HCT116 (cell line): ENCODE measurements at regions not wholly inside any gene's neighbourhood (a gene's known extent, or its start where the extent isn't known, plus 50 kb on each side); places are given as distances from the start of the nearest gene placed in this dataset.

Experiments
- ATAC-seq: fragments of 200-7000 bp; cut with Tn5 transposase; 2 replicates; pipeline ENCODE4 v1.9.1; 2020; ENCODE audit warnings: mild to moderate bottlenecking, moderate library complexity
- BruUV-seq: library from RNA; stranded (reverse); fragments of 400-500 nt; replicated peaks from 2 replicates; lab custom pipeline; 2021; lab: Mats Ljungman, UMichigan
- CTCF ChIA-PET: fragments of 300-600 bp; sonication (Branson Sonifier 250); formaldehyde crosslinking; loops from one replicate; lab custom pipeline; 2021; ENCODE audit warnings: antibody characterized with exemption; lab: Charles Lee
- POLR2A ChIA-PET: fragments of 300-600, 350-600 bp; sonication (Branson Sonifier 250); formaldehyde crosslinking; loops from one replicate; lab custom pipeline; 2021; ENCODE audit warnings: antibody characterized with exemption; lab: Charles Lee
- RAD21 ChIA-PET, 2 experiments: fragments of 300-600 bp; sonication (Branson Sonifier 250); formaldehyde crosslinking; loops; one replicate each; lab custom pipeline; 2023; ENCODE audit warnings: low total read pairs in 2 of 2; ENCODE audit not compliant: uncharacterized antibody in 2 of 2, unreplicated experiment in 2 of 2, low non-redundant PET in 1 of 2; lab: Charles Lee
- DNase-seq: peaks from one replicate; pipeline ENCODE4 v3.0.0-alpha.2; 2010; ENCODE audit warnings: low read depth, low spot score
- H2AFZ ChIP-seq: fragments of 200-600 bp; shearing (Covaris generic), sonication (generic); 2 replicates; pipeline ENCODE4 v1.6.1; 2017; ENCODE audit warnings: low read depth, mixed run types, mixed read lengths, antibody characterized with exemption, low read length; ENCODE audit not compliant: poor library complexity, severe bottlenecking
- H3K27ac ChIP-seq: 2 replicates; pipeline ENCODE4 v1.5.1; 2012; ENCODE audit warnings: low read depth, low read length
- H3K27me3 ChIP-seq: fragments of 200-600 bp; sonication (generic); 2 replicates; pipeline ENCODE4 v1.6.1; 2016; ENCODE audit warnings: mixed run types, low read length, mixed read lengths; ENCODE audit not compliant: insufficient read depth
- H3K36me3 ChIP-seq, 2 experiments: fragments of 200-500 bp in 1 of 2; fragments of 200-600 bp in 1 of 2; sonication (Bioruptor generic) in 1 of 2; sonication (generic) in 1 of 2; 2 replicates each; pipeline versions ENCODE4 v1.5.1 to v1.6.1; 2014 to 2016; ENCODE audit warnings: low read length in 2 of 2, inconsistent platforms in 1 of 2, mixed read lengths in 1 of 2, mixed run types in 1 of 2; ENCODE audit not compliant: insufficient read depth in 2 of 2, control insufficient read depth in 1 of 2
- H3K4me1 ChIP-seq, 2 experiments: fragments of 200-600 bp in 1 of 2; sonication (generic) in 1 of 2; 2 replicates each; pipeline versions ENCODE4 v1.5.1 to v1.6.1; 2012 to 2017; ENCODE audit warnings: low read length in 2 of 2, inconsistent platforms in 1 of 2, mild to moderate bottlenecking in 1 of 2, mixed read lengths in 1 of 2, mixed run types in 1 of 2, moderate library complexity in 1 of 2; ENCODE audit not compliant: insufficient read depth in 2 of 2, control insufficient read depth in 1 of 2
- H3K4me2 ChIP-seq: fragments of 200-600 bp; sonication (generic); 2 replicates; pipeline ENCODE4 v1.6.1; 2017; ENCODE audit warnings: mixed run types, low read length, mixed read lengths
- H3K4me3 ChIP-seq, 2 experiments: fragments of 200-600 bp in 1 of 2; sonication (generic) in 1 of 2; replicated peaks in 1 of 2; 2 replicates each; pipeline ENCODE4 v1.5.1; 2011 to 2016; ENCODE audit warnings: low read length in 2 of 2, control low read depth in 1 of 2, low read depth in 1 of 2, mild to moderate bottlenecking in 1 of 2, mixed read lengths in 1 of 2, mixed run types in 1 of 2
- H3K79me2 ChIP-seq: fragments of 200-600 bp; sonication (generic); 2 replicates; pipeline ENCODE4 v1.6.1; 2017; ENCODE audit warnings: mild to moderate bottlenecking, mixed run types, low read length, moderate library complexity, mixed read lengths; ENCODE audit not compliant: insufficient read depth
- H3K9ac ChIP-seq: fragments of 200-600 bp; sonication (generic); 2 replicates; pipeline ENCODE4 v1.6.1; 2016; ENCODE audit warnings: low read length, mixed read lengths
- H3K9me2 ChIP-seq: fragments of 200-600 bp; sonication (generic), shearing (Covaris generic); 2 replicates; pipeline ENCODE4 v1.6.1; 2017; ENCODE audit warnings: mixed run types, mild to moderate bottlenecking, moderate library complexity; ENCODE audit not compliant: insufficient read depth
- H3K9me3 ChIP-seq, 2 experiments: fragments of 200-500 bp in 1 of 2; fragments of 200-600 bp in 1 of 2; sonication (Bioruptor generic) in 1 of 2; sonication (generic) in 1 of 2; 2 replicates each; pipeline ENCODE4 v1.6.1; 2014 to 2017; ENCODE audit warnings: low read length in 2 of 2, mixed read lengths in 2 of 2, inconsistent platforms in 1 of 2, low read depth in 1 of 2, mild to moderate bottlenecking in 1 of 2, mixed run types in 1 of 2, moderate library complexity in 1 of 2; ENCODE audit not compliant: control insufficient read depth in 1 of 2, insufficient read depth in 1 of 2
- H4K20me1 ChIP-seq: fragments of 200-600 bp; sonication (generic), shearing (Covaris generic); 2 replicates; pipeline ENCODE4 v1.6.1; 2017; ENCODE audit warnings: mixed run types, mild to moderate bottlenecking, moderate library complexity; ENCODE audit not compliant: insufficient read depth
- CEBPB ChIP-seq: IDR thresholded peaks from 2 replicates; pipeline ENCODE4 v1.6.1; 2012; ENCODE audit warnings: low read depth
- EGR1 ChIP-seq: IDR thresholded peaks from 2 replicates; pipeline ENCODE4 v1.6.1; 2012; ENCODE audit warnings: low read depth
- ELF1 ChIP-seq: IDR thresholded peaks from 2 replicates; pipeline ENCODE4 v1.6.1; 2012; ENCODE audit warnings: low read depth, borderline replicate concordance
- EZH2 ChIP-seq: fragments of 200-600 bp; sonication (generic); IDR thresholded peaks from 2 replicates; pipeline ENCODE4 v1.6.1; 2017; ENCODE audit warnings: antibody characterized with exemption, mixed run types
- FOSL1 ChIP-seq: IDR thresholded peaks from 2 replicates; pipeline ENCODE4 v1.6.1; 2012; ENCODE audit warnings: low read depth
- JUND ChIP-seq: IDR thresholded peaks from 2 replicates; pipeline ENCODE4 v1.6.1; 2012
- POLR2A ChIP-seq: IDR thresholded peaks from 2 replicates; pipeline ENCODE4 v1.7.0; 2011; ENCODE audit warnings: borderline replicate concordance; ENCODE audit not compliant: insufficient read depth, insufficient read length; ENCODE audit errors: extremely low read depth
- POLR2AphosphoS5 ChIP-seq: IDR thresholded peaks from 2 replicates; pipeline ENCODE4 v1.6.1; 2011; ENCODE audit warnings: mild to moderate bottlenecking, low read depth, low read length, moderate library complexity
- RAD21 ChIP-seq: IDR thresholded peaks from 2 replicates; pipeline ENCODE4 v1.6.1; 2012; ENCODE audit warnings: low read depth, mild to moderate bottlenecking
- SIN3A ChIP-seq: IDR thresholded peaks from 2 replicates; pipeline ENCODE4 v1.6.1; 2012; ENCODE audit warnings: low read depth
- SP1 ChIP-seq: IDR thresholded peaks from 2 replicates; pipeline ENCODE4 v1.6.1; 2012; ENCODE audit warnings: low read depth
- TCF7L2 ChIP-seq: IDR thresholded peaks from 2 replicates; pipeline ENCODE4 v1.7.0; 2011; ENCODE audit warnings: borderline replicate concordance, inconsistent platforms; ENCODE audit not compliant: insufficient read depth, insufficient read length; ENCODE audit errors: extremely low read depth
- ZFX ChIP-seq: fragments of 450-650 bp; IDR thresholded peaks from 2 replicates; pipeline ENCODE4 v1.6.1; 2017
- ZNF274 ChIP-seq: fragments of 200-500 bp; sonication (Bioruptor generic); IDR thresholded peaks from 2 replicates; pipeline ENCODE4 v1.6.1; 2014; ENCODE audit warnings: mild to moderate bottlenecking, low read depth, low read length, inconsistent platforms
- intact Hi-C: fragments of 100-400 bp; cut with micrococcal nuclease; formaldehyde crosslinking; loops from 2 replicates; pipeline ENCODE4 v1.10.0; 2022
- TF ChIP-seq, protein P1 (sequence below), 3 experiments: fragments of 200-600 bp in 1 of 3; sonication (generic) in 1 of 3; IDR thresholded peaks in 2 of 3; conservative IDR thresholded peaks in 1 of 3; 2 replicates each; pipeline ENCODE4 v1.5.1; 2012 to 2017; ENCODE audit warnings: low read depth in 2 of 3, low read length in 2 of 3, antibody characterized with exemption in 1 of 3, borderline replicate concordance in 1 of 3, control low read depth in 1 of 3, mild to moderate bottlenecking in 1 of 3, mixed read lengths in 1 of 3, mixed run types in 1 of 3, moderate library complexity in 1 of 3; ENCODE audit not compliant: insufficient read depth in 1 of 3

DNA sequence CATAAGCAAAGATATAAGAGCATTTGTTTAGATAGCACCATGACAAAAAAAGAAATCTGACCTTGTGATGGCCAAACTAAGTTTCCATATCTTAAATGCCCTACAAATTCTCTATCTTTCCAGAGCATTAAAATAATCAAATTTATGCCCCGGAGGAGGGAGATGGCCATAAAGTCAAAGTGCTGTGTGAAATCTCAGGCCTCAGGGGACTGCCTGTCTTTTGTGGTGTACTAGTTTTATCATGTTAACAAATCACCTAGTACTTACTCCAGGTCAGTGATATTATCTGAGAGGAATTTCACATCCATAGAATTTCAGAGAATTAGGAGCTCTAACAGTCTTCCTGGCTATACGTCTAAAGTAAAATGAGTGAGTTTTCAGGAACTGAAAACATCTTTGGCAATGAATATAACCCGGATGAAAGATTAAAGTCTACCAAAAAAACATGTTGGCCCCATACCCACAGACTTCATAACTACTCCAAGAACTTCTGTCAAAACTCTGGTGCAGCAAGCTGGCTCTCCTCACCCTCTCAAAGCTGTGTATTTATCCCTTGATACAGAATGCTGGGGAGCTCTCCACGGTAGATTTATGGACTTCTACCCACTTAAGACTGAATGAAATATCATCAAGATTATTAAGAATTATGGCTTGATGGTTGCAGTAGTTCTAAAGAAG, 682.8 kb downstream of the SORCS1 start:
- intact Hi-C loops: no loop called here
- H3K4me1 ChIP-seq: no peaks in the 10 kb centered on the region
- BruUV-seq: no TSS peak

More for the DNA sequence above, 682.8 kb downstream of the SORCS1 start:
- no peak overlapping the region for H3K9ac ChIP-seq
- RAD21 ChIA-PET: no interaction called here
- TF ChIP-seq EZH2 (no peak), ZNF274 (no peak), CEBPB (no peak), POLR2AphosphoS5 (no peak), ELF1 (no peak), TCF7L2 (no peak), JUND (no peak), POLR2A (no peak), SP1 (no peak), RAD21 (no peak), FOSL1 (no peak), SIN3A (no peak), ZFX (no peak), EGR1 (no peak)
- TF ChIP-seq, protein P1, sequence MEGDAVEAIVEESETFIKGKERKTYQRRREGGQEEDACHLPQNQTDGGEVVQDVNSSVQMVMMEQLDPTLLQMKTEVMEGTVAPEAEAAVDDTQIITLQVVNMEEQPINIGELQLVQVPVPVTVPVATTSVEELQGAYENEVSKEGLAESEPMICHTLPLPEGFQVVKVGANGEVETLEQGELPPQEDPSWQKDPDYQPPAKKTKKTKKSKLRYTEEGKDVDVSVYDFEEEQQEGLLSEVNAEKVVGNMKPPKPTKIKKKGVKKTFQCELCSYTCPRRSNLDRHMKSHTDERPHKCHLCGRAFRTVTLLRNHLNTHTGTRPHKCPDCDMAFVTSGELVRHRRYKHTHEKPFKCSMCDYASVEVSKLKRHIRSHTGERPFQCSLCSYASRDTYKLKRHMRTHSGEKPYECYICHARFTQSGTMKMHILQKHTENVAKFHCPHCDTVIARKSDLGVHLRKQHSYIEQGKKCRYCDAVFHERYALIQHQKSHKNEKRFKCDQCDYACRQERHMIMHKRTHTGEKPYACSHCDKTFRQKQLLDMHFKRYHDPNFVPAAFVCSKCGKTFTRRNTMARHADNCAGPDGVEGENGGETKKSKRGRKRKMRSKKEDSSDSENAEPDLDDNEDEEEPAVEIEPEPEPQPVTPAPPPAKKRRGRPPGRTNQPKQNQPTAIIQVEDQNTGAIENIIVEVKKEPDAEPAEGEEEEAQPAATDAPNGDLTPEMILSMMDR (IDR thresholded peaks at IDR 0.05 in 2 of 3, conservative IDR thresholded peaks at IDR 0.05 in 1 of 3; ENCODE audit: borderline replicate concordance in 1 of 3, insufficient read depth in 1 of 3, low read depth in 2 of 3, low read length in 2 of 3): no peak
- POLR2A ChIA-PET: no interaction called here
- DNase-seq (no peak), ATAC-seq (no peak)
- H3K9me2 ChIP-seq: no peaks in the 10 kb centered on the region
- CTCF ChIA-PET: no interaction called here
- H3K36me3 ChIP-seq: no peaks in the 10 kb centered on the region
- no peak overlapping the region for H3K27ac ChIP-seq
- no peak overlapping the region for H2AFZ ChIP-seq
- H3K27me3 ChIP-seq: no peaks in the 10 kb centered on the region
- no peak overlapping the region for H3K4me3 ChIP-seq
- no peaks in the 10 kb centered on the region for H3K79me2 ChIP-seq
- peaks cover 12 to 29% of the 10 kb centered on the region in 2 experiments; a peak in 3 of 4 replicates for H3K9me3 ChIP-seq
- H3K4me2 ChIP-seq: no peak overlapping the region
- no peaks in the 10 kb centered on the region for H4K20me1 ChIP-seq
